IPS-18a (cell line): ENCODE measurements at regions not wholly inside any gene's neighbourhood (a gene's known extent, or its start where the extent isn't known, plus 50 kb on each side); places are given as distances from the start of the nearest gene placed in this dataset.
"Not testable (repeated sequence)": the region's sequence is repeated elsewhere in the genome, so short reads cannot be mapped to it uniquely, and the experiment has no call there.

Experiments used
- H3K27ac ChIP-seq: one replicate; pipeline ENCODE4 v1.5.1; 2013; ENCODE audit warnings: low read length
- H3K27me3 ChIP-seq: one replicate; pipeline ENCODE4 v1.6.1; 2013; ENCODE audit warnings: mild to moderate bottlenecking, low read length; ENCODE audit not compliant: control insufficient read depth, insufficient read depth
- H3K36me3 ChIP-seq: one replicate; pipeline ENCODE4 v1.6.1; 2013; ENCODE audit warnings: low read depth, low read length; ENCODE audit not compliant: control insufficient read depth
- H3K4me1 ChIP-seq: one replicate; pipeline ENCODE4 v1.6.1; 2013; ENCODE audit warnings: low read depth, low read length; ENCODE audit not compliant: control insufficient read depth
- H3K4me3 ChIP-seq: one replicate; pipeline ENCODE4 v1.5.1; 2013; ENCODE audit warnings: low read length
- H3K9ac ChIP-seq: one replicate; pipeline ENCODE4 v1.6.1; 2013; ENCODE audit warnings: mild to moderate bottlenecking, low read length, moderate library complexity
- H3K9me3 ChIP-seq: one replicate; pipeline ENCODE4 v1.6.1; 2013; ENCODE audit warnings: low read depth, low read length; ENCODE audit not compliant: control insufficient read depth

DNA sequence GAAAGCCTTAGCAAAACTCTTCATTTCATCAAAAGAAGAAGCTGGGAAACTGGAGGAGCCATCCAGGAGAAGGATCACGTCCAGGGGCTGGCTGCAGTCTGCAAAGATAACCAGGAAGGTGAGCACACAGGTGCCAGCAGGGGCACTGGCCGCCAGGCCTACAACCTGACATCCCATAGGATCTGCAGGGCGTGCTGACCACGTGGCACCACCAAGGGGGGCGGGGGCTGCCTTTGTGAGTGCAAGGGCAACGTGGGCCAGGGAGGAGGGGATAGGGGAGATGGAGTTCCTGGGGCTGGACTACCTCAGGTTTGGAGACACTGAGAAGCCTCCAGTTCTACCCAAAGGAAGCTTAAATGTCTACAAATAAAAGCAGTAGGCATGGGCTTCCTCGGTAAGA is 102.7 kb upstream of the CCT8L2 start:
- Histone ChIP-seq H3K27ac (no peak overlapping the region), H3K4me1 (no peaks in the 10 kb centered on the region), H3K36me3 (no peaks in the 10 kb centered on the region), H3K9me3 (peaks cover 55% of the 10 kb centered on the region), H3K27me3 (no peaks in the 10 kb centered on the region), H3K4me3 (no peak overlapping the region), H3K9ac (no peak overlapping the region)

DNA sequence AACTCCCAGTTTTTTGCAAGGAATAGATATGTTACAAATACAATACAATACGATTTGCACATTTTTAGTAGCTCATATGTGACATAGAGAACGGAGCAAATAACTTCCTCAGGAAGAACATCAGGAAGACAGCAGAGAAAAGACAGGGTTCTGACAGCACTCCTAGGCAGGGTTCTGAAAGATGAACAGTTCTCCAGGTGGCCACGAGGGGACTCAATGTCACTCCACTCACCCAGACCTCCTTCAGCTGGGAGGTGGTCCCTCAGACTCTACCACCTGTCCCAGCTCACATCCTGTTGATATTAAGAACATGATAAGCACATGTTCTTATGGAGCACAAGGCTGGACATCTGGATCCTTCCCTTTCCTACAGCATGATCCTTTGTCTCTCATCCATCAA is 101.1 kb upstream of the CCT8L2 start:
- H3K27me3 ChIP-seq, H3K9ac ChIP-seq, H3K36me3 ChIP-seq, H3K4me1 ChIP-seq, H3K4me3 ChIP-seq, H3K27ac ChIP-seq: not testable (repeated sequence)
- H3K9me3 ChIP-seq = peaks cover 53% of the 10 kb centered on the region

DNA sequence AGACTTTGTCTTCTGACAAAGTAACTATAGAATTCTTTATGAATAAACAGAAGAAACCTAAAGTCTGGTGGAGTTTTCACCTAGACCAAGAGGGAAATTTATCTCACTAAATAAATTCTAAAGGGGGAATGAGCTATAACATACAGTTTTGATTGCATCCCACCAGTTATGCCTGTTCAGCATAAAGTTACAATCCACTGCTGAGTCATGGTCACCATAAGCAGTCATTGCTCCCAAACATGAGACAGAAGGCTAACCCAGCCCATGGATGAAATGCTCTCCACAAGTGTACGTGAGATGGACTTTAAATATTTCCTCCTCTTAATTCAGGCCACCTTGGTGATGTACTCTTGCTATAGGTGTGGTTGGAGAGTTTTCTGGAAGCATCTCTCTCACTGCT is 96.7 kb upstream of the CCT8L2 start:
- H3K27ac ChIP-seq, H3K36me3 ChIP-seq, H3K9ac ChIP-seq, H3K4me3 ChIP-seq, H3K4me1 ChIP-seq, H3K27me3 ChIP-seq: not testable (repeated sequence)
- H3K9me3 ChIP-seq = peaks cover 57% of the 10 kb centered on the region

DNA sequence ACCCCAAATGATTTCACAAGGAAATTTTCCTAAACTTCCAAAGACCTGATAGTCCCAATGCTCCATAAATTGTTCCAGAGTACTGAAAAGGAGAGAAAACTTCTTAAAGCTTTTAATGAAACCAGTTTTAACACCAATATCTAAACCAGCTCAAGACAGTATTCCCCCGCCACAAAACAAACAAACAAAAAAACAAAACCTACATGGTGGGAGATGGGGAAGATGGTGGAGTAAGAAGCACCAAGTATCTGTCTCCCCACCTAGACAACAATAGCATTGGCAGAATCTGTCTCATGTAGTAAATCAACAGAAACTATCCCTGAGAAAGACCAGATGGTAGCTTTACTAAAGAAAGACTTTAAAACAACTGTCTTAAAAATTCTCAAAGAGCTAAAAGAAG is 88.7 kb upstream of the CCT8L2 start:
- H3K27me3 ChIP-seq, H3K36me3 ChIP-seq, H3K27ac ChIP-seq, H3K4me3 ChIP-seq, H3K4me1 ChIP-seq, H3K9ac ChIP-seq: not testable (repeated sequence)
- H3K9me3 ChIP-seq = peaks cover 50% of the 10 kb centered on the region

GRCh38 chr22:16680209-16680899 is 87.7 kb upstream of the CCT8L2 start:
- H3K27me3 ChIP-seq, H3K4me3 ChIP-seq, H3K27ac ChIP-seq, H3K4me1 ChIP-seq, H3K36me3 ChIP-seq, H3K9ac ChIP-seq: not testable (repeated sequence)
- H3K9me3 ChIP-seq = peaks cover 51% of the 10 kb centered on the region

DNA sequence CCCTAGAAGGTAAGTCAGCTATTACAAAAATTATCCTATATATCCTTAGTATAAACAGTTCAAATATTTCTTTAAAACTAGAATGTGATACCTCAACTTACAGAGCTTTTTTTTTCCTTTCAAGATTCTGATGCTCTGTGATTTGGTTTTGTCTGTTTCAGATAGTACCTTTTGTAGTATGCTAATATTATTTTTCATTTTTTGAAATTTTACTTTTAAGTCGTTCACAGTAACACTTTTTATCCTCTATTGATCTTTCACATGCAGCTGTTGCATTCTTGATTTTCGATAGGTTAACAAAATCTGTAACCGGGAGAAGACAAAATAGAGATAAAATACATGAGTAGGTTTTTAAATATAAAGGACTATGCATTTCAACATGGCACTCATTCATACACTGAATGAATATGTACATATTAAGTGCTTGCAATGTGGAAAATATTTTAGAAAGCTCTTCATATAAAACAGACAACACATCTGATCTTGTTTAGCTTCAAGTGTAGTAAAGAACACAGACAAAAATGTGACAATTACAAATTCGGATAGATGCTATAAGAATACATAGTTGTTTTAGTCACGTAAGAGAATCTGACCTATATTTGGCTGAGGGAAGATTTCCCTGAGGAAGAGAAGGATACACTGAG is 86.7 kb upstream of the CCT8L2 start:
- peaks cover 48% of the 10 kb centered on the region for H3K9me3 ChIP-seq
- not testable (repeated sequence) for H3K9ac ChIP-seq, H3K27me3 ChIP-seq, H3K27ac ChIP-seq, H3K4me1 ChIP-seq, H3K36me3 ChIP-seq, H3K4me3 ChIP-seq

DNA sequence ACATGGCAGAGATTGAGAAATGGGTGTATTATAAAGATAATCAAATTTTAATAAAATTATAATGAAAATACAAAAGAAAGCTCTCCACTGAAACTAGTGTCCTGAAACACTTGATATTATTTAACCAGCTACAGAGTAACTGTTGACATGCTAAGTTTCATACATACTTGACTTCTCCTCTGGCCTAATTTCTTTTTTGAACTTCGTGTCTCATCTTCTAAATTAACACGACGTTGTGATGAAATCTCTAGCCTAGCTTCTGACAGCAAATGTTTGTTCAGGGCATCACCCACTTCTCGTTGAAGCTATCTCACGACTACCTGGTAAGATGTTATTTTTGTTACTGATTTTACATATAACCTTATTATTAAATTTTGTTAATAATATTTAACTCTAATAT is 80.8 kb upstream of the CCT8L2 start:
- H3K9ac ChIP-seq = not testable (repeated sequence)

DNA sequence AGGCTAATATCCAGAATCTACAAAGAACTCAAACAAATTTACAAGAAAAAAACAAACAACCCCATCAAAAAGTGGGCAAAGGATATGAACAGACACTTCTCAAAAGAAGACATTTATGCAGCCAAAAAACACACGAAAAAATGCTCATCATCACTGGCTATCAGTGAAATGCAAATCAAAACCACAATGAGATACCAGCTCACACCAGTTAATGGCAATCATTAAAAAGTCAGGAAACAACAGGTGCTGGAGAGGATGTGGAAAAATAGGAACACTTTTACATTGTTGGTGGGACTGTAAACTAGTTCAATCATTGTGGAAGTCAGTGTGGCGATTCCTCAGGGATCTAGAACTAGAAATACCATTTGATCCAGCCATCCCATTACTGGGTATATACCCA is 73.0 kb upstream of the CCT8L2 start:
- peaks cover 28% of the 10 kb centered on the region for H3K9me3 ChIP-seq
- H3K9ac ChIP-seq, H3K27me3 ChIP-seq, H3K4me3 ChIP-seq, H3K36me3 ChIP-seq, H3K4me1 ChIP-seq, H3K27ac ChIP-seq: not testable (repeated sequence)

More for the DNA sequence above, 80.8 kb upstream of the CCT8L2 start:
- peaks cover 42% of the 10 kb centered on the region for H3K9me3 ChIP-seq
- H3K4me3 ChIP-seq, H3K4me1 ChIP-seq, H3K27ac ChIP-seq, H3K36me3 ChIP-seq, H3K27me3 ChIP-seq: not testable (repeated sequence)

DNA sequence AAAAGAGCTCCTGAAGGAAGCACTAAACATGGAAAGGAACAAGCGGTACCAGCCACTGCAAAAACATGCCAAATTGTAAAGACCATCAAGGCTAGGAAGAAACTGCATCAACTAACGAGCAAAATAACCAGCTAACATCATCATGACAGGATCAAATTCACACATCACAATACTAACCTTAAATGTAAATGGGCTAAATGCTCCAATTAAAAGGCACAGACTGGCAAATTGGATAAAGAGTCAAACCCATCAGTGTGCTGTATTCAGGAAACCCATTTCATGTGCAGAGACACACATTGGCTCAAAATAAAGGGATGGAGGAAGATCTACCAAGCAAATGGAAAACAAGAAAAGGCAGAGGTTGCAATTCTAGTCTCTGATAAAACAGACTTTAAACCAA is 69.7 kb upstream of the CCT8L2 start:
- peaks cover 18% of the 10 kb centered on the region for H3K9me3 ChIP-seq
- not testable (repeated sequence) for H3K27ac ChIP-seq, H3K27me3 ChIP-seq, H3K36me3 ChIP-seq, H3K4me1 ChIP-seq, H3K9ac ChIP-seq, H3K4me3 ChIP-seq

DNA sequence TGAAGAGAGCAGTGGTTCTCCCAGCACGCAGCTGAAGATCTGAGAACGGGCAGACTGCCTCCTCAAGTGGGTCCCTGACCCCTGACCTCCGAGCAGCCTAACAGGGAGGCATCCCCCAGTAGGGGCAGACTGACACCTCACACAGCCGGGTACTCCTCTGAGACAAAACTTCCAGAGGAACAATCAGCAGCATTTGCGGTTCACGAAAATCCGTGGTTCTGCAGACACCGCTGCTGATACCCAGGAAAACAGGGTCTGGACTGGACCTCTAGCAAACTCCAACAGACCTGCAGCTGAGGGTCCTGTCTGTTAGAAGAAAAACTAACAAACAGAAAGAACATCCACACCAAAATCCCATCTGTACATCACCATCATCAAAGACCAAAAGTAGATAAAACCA is 68.4 kb upstream of the CCT8L2 start:
- H3K9ac ChIP-seq, H3K4me1 ChIP-seq, H3K27ac ChIP-seq, H3K4me3 ChIP-seq, H3K27me3 ChIP-seq, H3K36me3 ChIP-seq: not testable (repeated sequence)
- peaks cover 23% of the 10 kb centered on the region for H3K9me3 ChIP-seq

DNA sequence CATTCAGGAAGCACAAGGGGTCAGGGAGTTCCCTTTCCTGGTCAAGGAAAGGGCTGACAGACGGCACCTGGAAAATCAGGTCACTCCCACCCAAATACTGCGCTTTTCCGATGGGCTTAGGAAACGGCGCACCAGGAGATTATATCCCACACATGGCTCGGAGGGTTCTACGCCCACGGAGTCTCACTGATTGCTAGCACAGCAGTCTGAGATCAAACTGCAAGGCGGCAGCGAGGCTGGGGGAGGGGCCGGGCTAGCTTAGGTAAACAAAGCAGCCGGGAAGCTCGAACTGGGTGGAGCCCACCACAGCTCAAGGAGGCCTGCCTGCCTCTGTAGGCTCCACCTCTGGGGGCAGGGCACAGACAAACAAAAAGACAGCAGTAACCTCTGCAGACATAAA is 68.0 kb upstream of the CCT8L2 start:
- not testable (repeated sequence) for H3K27ac ChIP-seq, H3K27me3 ChIP-seq, H3K9ac ChIP-seq, H3K4me3 ChIP-seq, H3K36me3 ChIP-seq, H3K4me1 ChIP-seq
- peaks cover 23% of the 10 kb centered on the region for H3K9me3 ChIP-seq

- H3K36me3 ChIP-seq, H3K27me3 ChIP-seq, H3K27ac ChIP-seq, H3K4me1 ChIP-seq, H3K9ac ChIP-seq, H3K4me3 ChIP-seq: not testable (repeated sequence)
- H3K9me3 ChIP-seq = peaks cover 31% of the 10 kb centered on the region
Observed at GRCh38 chr22:16659273-16659834, 66.7 kb upstream of the CCT8L2 start.
